GM04504 (cell line): ENCODE measurements at regions not wholly inside any gene's neighbourhood (a gene's known extent, or its start where the extent isn't known, plus 50 kb on each side); places are given as distances from the start of the nearest gene placed in this dataset.
A peak's percentile ranks its signal among the peaks of the same experiment; 100 is the strongest.
"Not testable (repeated sequence)": the region's sequence is repeated elsewhere in the genome, so short reads cannot be mapped to it uniquely, and the experiment has no call there.

Experiments used
- DNase-seq: peaks from one replicate; pipeline ENCODE4 v3.0.0-alpha.2; 2012; ENCODE audit warnings: low read depth

GRCh38 chr2:238750212-238750904, 97.5 kb upstream of the TWIST2 start:
- no peak for DNase-seq

DNA sequence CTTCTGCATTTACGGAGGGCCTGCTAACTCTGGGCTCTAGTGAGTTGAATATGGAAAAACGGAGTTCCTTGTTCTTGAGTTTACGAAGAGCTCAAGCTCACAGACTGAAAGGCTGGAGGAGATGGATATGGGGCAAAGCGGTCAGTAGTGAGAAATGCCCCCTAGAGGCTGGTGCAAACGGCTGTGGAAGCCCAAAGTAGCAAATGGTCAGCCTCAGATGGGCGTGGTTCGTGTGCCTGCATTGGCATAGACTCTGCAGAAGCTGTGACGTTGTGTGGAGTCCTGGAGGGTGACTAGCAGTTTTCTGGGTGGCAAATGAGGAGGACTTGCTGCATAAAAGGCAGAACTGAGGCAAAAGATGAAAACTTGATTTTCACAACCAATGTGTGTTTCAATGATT, 93.6 kb upstream of the TWIST2 start:
- no peak for DNase-seq

DNA sequence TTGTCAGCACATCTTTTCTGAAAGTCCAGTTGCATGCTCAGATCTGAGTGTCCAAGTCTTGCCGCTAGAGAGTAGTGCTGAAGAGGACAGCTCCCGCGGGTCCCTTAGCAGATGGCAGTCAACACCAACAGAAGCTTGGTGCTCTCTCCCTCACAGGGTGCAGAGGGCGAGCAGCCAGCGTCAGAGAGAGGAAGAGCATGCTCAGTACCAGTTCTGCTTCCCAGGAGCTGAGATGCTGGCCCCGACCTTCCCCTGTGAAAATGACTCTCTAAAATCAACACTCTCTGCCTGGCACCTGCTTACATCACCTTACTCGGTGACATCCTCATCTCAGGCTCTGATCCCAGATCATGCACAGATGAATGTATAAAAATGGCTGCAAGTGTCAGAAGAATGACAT, 86.0 kb upstream of the TWIST2 start:
- DNase-seq: no peak

DNA sequence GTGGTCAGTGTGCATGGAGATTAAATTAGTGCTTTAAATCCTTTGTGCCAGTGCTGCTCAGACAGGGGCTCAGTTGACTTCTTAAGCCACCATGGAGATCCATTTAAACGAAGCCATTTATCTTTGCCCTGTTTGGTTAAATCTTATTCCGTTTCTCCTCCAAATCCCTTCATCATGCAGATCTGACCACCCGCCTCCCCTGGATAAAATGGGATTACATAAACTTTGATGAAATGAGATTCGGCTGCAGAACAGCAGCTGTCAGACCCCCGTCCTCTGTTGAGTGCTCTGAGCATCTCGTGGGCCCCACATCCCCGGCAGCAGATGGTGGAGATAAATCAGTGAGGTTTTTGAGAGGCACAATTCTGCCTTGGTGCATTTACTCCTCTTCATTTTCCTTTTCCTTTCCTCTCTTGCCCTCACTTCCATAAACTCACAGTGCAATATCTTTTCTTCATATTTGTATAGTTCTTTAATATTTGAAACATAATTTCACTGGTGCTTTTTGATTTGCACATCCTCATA, 84.4 kb upstream of the TWIST2 start:
- no peak for DNase-seq

GRCh38 chr2:238765590-238765989, 82.3 kb upstream of the TWIST2 start:
- no peak for DNase-seq

DNA sequence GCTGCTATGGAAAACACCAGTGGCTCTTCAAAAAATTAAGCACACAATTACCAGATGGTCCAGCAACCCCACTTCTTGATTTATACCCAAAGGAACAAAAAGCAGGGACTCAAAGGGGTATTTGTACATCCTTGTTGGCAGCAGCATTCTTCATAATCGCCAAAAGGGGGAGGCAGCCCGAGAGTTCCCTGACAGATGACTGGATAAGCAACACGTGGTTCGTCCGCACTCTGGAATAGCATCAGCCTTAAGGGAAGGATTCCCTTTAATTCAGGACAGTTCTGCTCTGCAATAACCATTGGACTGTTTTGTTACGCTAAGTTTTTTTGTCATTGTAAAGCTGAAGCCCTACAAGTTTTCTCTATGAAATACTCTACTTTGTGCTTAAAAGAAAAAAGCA, 76.7 kb upstream of the TWIST2 start:
- DNase-seq: no peak

- DNase-seq: no peak
Observed at GRCh38 chr2:238771639-238772038, 76.2 kb upstream of the TWIST2 start.

- no peak for DNase-seq
Observed at GRCh38 chr2:238772635-238773297, 75.1 kb upstream of the TWIST2 start.

DNA sequence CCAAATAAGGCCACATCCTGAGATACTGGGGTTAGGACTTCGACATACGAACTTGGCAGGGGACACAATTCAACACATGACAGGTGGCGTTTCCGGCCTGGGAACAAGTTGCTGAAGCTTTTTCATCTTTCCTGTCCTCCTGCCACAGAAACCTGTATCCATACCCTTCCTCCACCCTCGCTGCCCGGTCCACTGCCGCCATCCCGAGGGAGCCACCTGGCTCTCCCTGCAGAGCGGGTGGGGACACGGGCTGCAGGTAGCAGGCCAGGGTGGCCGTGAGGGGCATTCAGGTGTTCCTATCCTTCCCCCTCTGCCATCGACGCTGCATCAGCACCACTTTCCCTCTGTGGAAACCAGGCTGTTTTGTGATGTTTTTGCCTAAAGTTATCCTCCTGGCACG, 74.4 kb upstream of the TWIST2 start:
- no peak for DNase-seq

- no peak for DNase-seq
Observed at GRCh38 chr2:238774071-238774470, 73.8 kb upstream of the TWIST2 start.

DNA sequence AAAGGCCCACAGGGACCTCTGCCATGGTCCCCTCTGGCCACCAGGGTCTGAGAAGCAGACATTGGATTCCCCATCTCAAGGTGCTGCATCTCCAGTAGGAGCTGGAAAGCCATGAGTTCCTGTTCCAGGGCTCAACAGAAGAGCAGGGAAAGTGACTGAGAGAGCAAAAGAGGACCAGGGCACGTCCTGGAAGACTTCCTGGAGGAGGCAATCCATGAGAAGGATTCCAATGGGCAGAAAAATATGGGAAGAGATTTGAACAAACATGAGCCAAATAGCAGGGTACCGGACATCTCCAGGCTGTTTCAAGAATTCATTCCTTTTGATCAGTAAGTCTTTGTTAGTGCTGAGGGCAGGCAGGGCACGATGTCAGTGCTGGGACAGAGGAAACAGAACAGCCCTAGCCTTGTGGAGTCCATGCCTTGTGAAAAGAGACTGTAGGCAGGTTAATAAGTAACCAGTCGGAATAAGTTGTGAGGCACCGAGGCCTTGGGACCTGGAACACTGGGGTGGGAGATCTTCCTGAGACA, 72.8 kb upstream of the TWIST2 start:
- no peak for DNase-seq

DNA sequence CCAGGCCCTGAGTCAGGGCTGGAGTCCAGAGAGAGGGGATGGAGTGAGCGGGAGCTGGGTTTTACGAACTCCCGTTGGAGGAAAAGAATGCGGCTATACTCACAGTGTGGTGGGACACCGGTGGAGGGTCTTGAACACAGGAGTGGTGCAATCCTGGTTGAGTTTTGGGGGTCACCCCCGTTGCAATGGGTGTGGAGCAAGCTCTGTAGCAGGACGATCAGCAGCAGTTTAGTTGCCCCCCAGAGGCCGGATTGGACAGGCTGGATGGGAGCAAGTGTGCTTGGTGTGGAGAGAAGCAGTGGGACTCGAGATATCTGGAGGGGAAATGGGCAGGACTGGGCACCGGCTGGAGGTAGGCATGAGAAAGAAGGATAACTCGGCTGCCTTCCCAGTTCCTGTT, 72.3 kb upstream of the TWIST2 start:
- no peak for DNase-seq

GRCh38 chr2:238776003-238776760, 71.7 kb upstream of the TWIST2 start:
- no peak for DNase-seq

GRCh38 chr2:238776761-238777046, 71.2 kb upstream of the TWIST2 start:
- not testable (repeated sequence) for DNase-seq

GRCh38 chr2:238777369-238778067, 70.4 kb upstream of the TWIST2 start:
- no peak for DNase-seq

DNA sequence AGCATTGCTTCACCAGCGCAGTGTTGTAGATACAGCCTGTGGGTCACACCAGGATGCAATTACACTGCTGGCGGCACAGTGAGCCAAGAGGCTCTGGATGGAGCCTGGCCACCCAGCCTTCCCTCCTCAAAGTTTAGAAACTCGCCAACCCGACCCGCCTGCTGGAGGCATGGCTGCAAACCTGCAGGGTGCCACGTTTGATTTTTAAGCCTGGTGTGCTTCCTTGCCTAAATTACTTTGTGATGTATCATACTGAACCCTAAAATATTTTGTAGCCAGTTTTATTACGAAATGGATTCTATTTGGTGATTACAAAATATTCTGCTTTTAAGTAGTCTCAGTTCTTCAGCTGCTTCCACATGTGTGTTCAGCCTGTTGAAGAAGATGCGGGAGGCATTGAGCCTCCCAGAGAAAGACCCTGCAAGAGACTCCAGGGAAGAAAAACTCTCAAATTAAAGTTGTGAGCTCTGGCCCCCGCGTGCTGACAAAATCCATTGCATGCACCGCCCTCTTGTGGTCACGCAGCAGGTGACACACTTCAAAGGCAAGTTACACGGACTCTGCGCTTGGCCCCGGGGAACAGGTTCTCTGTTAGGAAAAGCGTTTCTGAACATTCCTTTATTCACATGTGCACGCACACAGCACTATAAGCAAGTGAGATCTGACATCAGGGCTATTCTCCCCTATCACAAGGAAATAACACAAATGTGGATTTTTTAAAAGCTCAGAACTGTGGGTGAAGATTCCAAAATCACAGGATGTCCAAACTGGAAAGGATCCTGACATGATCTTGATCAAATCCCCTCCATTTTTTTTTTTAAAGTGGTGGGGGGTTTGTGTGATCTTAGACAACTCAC, 63.0 kb upstream of the TWIST2 start:
- peak; percentile 89 for DNase-seq

DNA sequence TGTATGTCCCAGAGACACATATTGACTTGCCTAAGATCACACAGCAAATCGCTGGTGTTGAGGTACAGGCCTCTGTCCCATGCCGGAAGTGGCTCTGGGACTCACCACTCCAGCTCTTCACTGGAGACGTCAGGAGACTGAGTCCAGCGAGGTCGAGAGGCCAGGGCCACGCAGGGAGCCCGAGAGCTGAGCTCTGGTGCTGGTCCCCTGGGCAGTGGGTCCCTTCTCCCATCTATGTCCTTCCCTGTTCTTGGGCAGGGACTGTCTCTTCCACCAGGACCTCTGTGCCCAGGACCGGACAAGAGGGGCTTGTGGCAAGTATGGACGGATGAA, 62.4 kb upstream of the TWIST2 start:
- DNase-seq: no peak

DNA sequence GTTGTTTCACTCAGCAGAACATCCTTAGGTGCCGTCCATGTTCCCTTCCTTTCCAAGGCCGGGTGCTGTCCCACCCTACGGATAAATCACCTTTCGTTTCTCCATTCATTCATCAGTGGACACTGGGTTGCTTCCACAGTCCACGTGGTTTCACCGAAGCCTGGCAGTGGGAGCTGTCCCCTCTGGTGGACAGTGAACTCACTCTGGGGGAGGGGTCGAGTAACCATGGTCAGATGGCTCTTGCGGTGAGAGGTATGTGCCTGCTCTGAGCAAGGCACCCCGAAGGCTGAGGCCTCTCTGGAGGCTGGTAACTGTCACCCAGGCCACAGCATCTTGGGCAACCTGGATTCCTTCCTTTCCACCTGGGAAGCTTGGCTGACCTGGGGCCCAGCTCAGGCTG, 61.5 kb upstream of the TWIST2 start:
- DNase-seq: peak; percentile 64

GRCh38 chr2:238786792-238787490, 60.9 kb upstream of the TWIST2 start:
- peak; percentile 70 for DNase-seq

GRCh38 chr2:238787501-238787900, 60.4 kb upstream of the TWIST2 start:
- DNase-seq: peak; percentile 50

DNA sequence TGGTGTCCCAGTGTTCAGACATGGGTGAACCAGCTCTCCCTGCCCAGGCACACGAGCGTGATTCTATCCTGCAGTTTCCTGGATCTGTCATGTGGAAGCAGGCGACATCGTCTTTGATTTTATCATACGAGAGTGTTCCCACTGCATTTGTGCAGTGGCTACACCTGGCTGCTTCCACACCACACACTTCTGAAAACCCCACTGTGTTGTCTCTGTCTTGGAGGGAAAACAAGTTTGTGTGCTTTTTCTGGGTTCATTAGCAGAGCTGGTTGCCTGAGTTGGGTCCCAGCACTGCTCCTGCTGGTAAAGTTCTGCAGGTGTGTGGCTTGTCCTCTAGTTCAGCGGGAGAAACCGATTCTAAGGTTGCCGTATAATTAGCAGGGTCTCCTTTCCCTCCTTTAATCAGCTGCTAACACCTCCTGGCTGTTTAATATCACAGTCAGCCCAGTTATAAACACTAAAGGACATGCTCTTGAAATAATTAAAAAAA, 58.5 kb upstream of the TWIST2 start:
- DNase-seq: peak; percentile 27
